H9 (cell line): ENCODE measurements at regions not wholly inside any gene's neighbourhood (a gene's known extent, or its start where the extent isn't known, plus 50 kb on each side); places are given as distances from the start of the nearest gene placed in this dataset.

Experiments used
- DNase-seq: peaks from one replicate; pipeline ENCODE4 v3.0.0-alpha.2; 2017
- H2AFZ ChIP-seq: one replicate; pipeline ENCODE4 v1.6.1; 2013; ENCODE audit warnings: mild to moderate bottlenecking, low read length, control low read depth, moderate library complexity
- H2AK5ac ChIP-seq: 2 replicates; pipeline ENCODE4 v1.6.1; 2013; ENCODE audit warnings: low read length, control low read depth, mixed read lengths; ENCODE audit not compliant: insufficient read length
- H2BK120ac ChIP-seq: one replicate; pipeline ENCODE4 v1.6.1; 2013; ENCODE audit warnings: low read depth, mild to moderate bottlenecking, low read length, control low read depth, inconsistent platforms; ENCODE audit not compliant: poor library complexity, severe bottlenecking
- H2BK12ac ChIP-seq: 2 replicates; pipeline ENCODE4 v1.6.1; 2013; ENCODE audit warnings: low read length, control low read depth, mixed read lengths, low read depth; ENCODE audit not compliant: insufficient read length
- H2BK15ac ChIP-seq: 2 replicates; pipeline ENCODE4 v1.6.1; 2013; ENCODE audit warnings: low read depth, low read length, control low read depth
- H2BK20ac ChIP-seq: one replicate; pipeline ENCODE4 v1.6.1; 2013; ENCODE audit warnings: low read depth, mild to moderate bottlenecking, low read length, control low read depth, inconsistent platforms; ENCODE audit not compliant: poor library complexity, severe bottlenecking
- H2BK5ac ChIP-seq: 2 replicates; pipeline ENCODE4 v1.6.1; 2013; ENCODE audit warnings: low read length, control low read depth, mixed read lengths; ENCODE audit not compliant: insufficient read length
- H3K14ac ChIP-seq: 2 replicates; pipeline ENCODE4 v1.6.1; 2013; ENCODE audit warnings: low read length, control low read depth; ENCODE audit not compliant: insufficient read depth
- H3K18ac ChIP-seq: 2 replicates; pipeline ENCODE4 v1.6.1; 2013; ENCODE audit warnings: low read depth, mild to moderate bottlenecking, mixed read lengths, low read length, control low read depth; ENCODE audit not compliant: insufficient read length
- H3K23ac ChIP-seq: 2 replicates; pipeline ENCODE4 v1.6.1; 2013; ENCODE audit warnings: low read length, control low read depth, mixed read lengths, low read depth; ENCODE audit not compliant: insufficient read length
- H3K23me2 ChIP-seq: 2 replicates; pipeline ENCODE4 v1.6.1; 2013; ENCODE audit warnings: low read depth, mild to moderate bottlenecking, mixed read lengths, low read length, control low read depth; ENCODE audit not compliant: insufficient read length, poor library complexity, severe bottlenecking
- H3K27ac ChIP-seq: 2 replicates; pipeline ENCODE4 v1.5.1; 2013; ENCODE audit warnings: low read length, control low read depth, mixed read lengths, low read depth; ENCODE audit not compliant: insufficient read length
- H3K27me3 ChIP-seq: 2 replicates; pipeline ENCODE4 v1.6.1; 2013; ENCODE audit warnings: low read length, control low read depth, inconsistent platforms; ENCODE audit not compliant: insufficient read depth
- H3K4ac ChIP-seq: 2 replicates; pipeline ENCODE4 v1.6.1; 2013; ENCODE audit warnings: low read depth, mild to moderate bottlenecking, control low read depth, inconsistent platforms, low read length, moderate library complexity
- H3K4me1 ChIP-seq: 2 replicates; pipeline ENCODE4 v1.6.1; 2013; ENCODE audit warnings: low read length, control low read depth, inconsistent platforms; ENCODE audit not compliant: insufficient read depth
- H3K4me2 ChIP-seq: 2 replicates; pipeline ENCODE4 v1.6.1; 2013; ENCODE audit warnings: low read length, control low read depth, mixed read lengths; ENCODE audit not compliant: insufficient read length, insufficient read depth
- H3K56ac ChIP-seq: 2 replicates; pipeline ENCODE4 v1.6.1; 2013; ENCODE audit warnings: low read depth, mild to moderate bottlenecking, mixed read lengths, low read length, control low read depth; ENCODE audit not compliant: insufficient read length
- H3K79me1 ChIP-seq: 2 replicates; pipeline ENCODE4 v1.6.1; 2013; ENCODE audit warnings: low read depth, mild to moderate bottlenecking, moderate library complexity, low read length, control low read depth, inconsistent platforms; ENCODE audit not compliant: insufficient read depth, poor library complexity, severe bottlenecking
- H3K79me2 ChIP-seq: 2 replicates; pipeline ENCODE4 v1.6.1; 2013; ENCODE audit warnings: low read length, control low read depth, inconsistent platforms; ENCODE audit not compliant: insufficient read depth
- H3K9ac ChIP-seq: 2 replicates; pipeline ENCODE4 v1.6.1; 2013; ENCODE audit warnings: low read length, control low read depth, mixed read lengths; ENCODE audit not compliant: insufficient read length; ENCODE audit errors: extremely low read depth
- H3K9me3 ChIP-seq: one replicate; pipeline ENCODE4 v1.6.1; 2013; ENCODE audit warnings: low read depth, low read length, inconsistent platforms; ENCODE audit not compliant: control insufficient read depth
- H3T11ph ChIP-seq: one replicate; pipeline ENCODE4 v1.6.1; 2013; ENCODE audit warnings: mild to moderate bottlenecking, low read length, control low read depth, inconsistent platforms
- H4K20me1 ChIP-seq: one replicate; pipeline ENCODE4 v1.6.1; 2013; ENCODE audit not compliant: control insufficient read depth, insufficient read length, insufficient read depth
- H4K5ac ChIP-seq: 2 replicates; pipeline ENCODE4 v1.6.1; 2013; ENCODE audit warnings: low read depth, mild to moderate bottlenecking, mixed read lengths, low read length, control low read depth; ENCODE audit not compliant: insufficient read length
- H4K8ac ChIP-seq: replicated peaks from 2 replicates; pipeline ENCODE4 v1.6.1; 2013; ENCODE audit warnings: low read length, control low read depth, mixed read lengths, low read depth; ENCODE audit not compliant: insufficient read length
- H4K91ac ChIP-seq: 2 replicates; pipeline ENCODE4 v1.6.1; 2013; ENCODE audit warnings: low read depth, mild to moderate bottlenecking, moderate library complexity, mixed read lengths, low read length, control low read depth; ENCODE audit not compliant: insufficient read length
- H3K27ac Mint-ChIP-seq, 3 experiments: 2 replicates in 2 of 3; 3 replicates in 1 of 3; pipeline ENCODE4 v1.8.0; 2020 to 2021; ENCODE audit warnings: mixed read lengths in 3 of 3, mild to moderate bottlenecking in 1 of 3, moderate library complexity in 1 of 3
- H3K27me3 Mint-ChIP-seq: 2 replicates; pipeline ENCODE4 v1.8.0; 2021; ENCODE audit warnings: low read depth, mild to moderate bottlenecking, moderate library complexity, mixed read lengths
- H3K36me3 Mint-ChIP-seq, 3 experiments: 2 replicates in 2 of 3; 3 replicates in 1 of 3; pipeline ENCODE4 v1.8.0; 2020 to 2021; ENCODE audit warnings: low read depth in 3 of 3, mixed read lengths in 3 of 3; ENCODE audit not compliant: insufficient read depth in 1 of 3
- H3K4me1 Mint-ChIP-seq, 2 experiments: 2 replicates each; pipeline ENCODE4 v1.8.0; 2020; ENCODE audit warnings: mixed read lengths in 2 of 2
- H3K4me3 Mint-ChIP-seq, 2 experiments: 2 replicates in 1 of 2; 3 replicates in 1 of 2; pipeline ENCODE4 v1.8.0; 2020 to 2021; ENCODE audit warnings: mild to moderate bottlenecking in 2 of 2, mixed read lengths in 2 of 2, moderate library complexity in 1 of 2
- H3K9me3 Mint-ChIP-seq, 2 experiments: 2 replicates in 1 of 2; 3 replicates in 1 of 2; pipeline ENCODE4 v1.8.0; 2020; ENCODE audit warnings: mild to moderate bottlenecking in 2 of 2, mixed read lengths in 2 of 2, moderate library complexity in 1 of 2
- WGBS: extraction: QIAGEN DNeasy Blood & Tissue Kit; methylation state at CpG from one replicate; pipeline ENCODE4 v1.1.7; 2013; ENCODE audit warnings: missing lambda C conversion rate, low lambda C conversion rate, mixed read lengths; ENCODE audit not compliant: insufficient read length; ENCODE audit errors: extremely low coverage; 5-methylcytosine and 5-hydroxymethylcytosine counted together
- TF ChIP-seq, protein P1 (sequence below): fragments of 200-600 bp; sonication (generic); conservative IDR thresholded peaks from 3 replicates; pipeline ENCODE4 v1.8.0; 2021; ENCODE audit warnings: antibody characterized with exemption, mild to moderate bottlenecking

GRCh38 chr9:87831159-87831558, 51.5 kb upstream of the SPATA31E1 start:
- DNase-seq, result no peak
- Mint-ChIP-seq H3K27ac (no peak overlapping the region), H3K27me3 (peaks cover 3% of the 10 kb centered on the region), H3K9me3 (no peaks in the 10 kb centered on the region), H3K4me1 (peaks cover 19 to 24% of the 10 kb centered on the region in 2 experiments), H3K36me3 (no peaks in the 10 kb centered on the region), H3K4me3 (no peak overlapping the region)
- Histone ChIP-seq H3K9ac (no peak overlapping the region), H3T11ph (no peak overlapping the region), H2AK5ac (no peak overlapping the region), H3K14ac (no peak overlapping the region), H2BK20ac (no peak overlapping the region), H3K23ac (no peak overlapping the region), H3K18ac (no peak overlapping the region), H2BK15ac (no peak overlapping the region), H3K79me1 (no peaks in the 10 kb centered on the region), H3K4me1 (peaks cover 3% of the 10 kb centered on the region; the same call in 1 of the 2 replicates), H2BK120ac (no peak overlapping the region), H4K20me1 (no peaks in the 10 kb centered on the region), H3K9me3 (no peaks in the 10 kb centered on the region), H4K91ac (no peak overlapping the region), H3K4me2 (no peak overlapping the region), H3K4ac (no peak overlapping the region), H3K23me2 (no peaks in the 10 kb centered on the region), H3K56ac (no peak overlapping the region), H3K27me3 (no peaks in the 10 kb centered on the region), H3K79me2 (no peaks in the 10 kb centered on the region), H3K27ac (no peak overlapping the region), H4K8ac (no peak overlapping the region), H2BK5ac (no peak overlapping the region), H4K5ac (no peak overlapping the region), H2AFZ (no peak overlapping the region), H2BK12ac (no peak overlapping the region)
- WGBS, result no CpG with 5 or more reads among the region's 1 CpG
- TF ChIP-seq, protein P1, sequence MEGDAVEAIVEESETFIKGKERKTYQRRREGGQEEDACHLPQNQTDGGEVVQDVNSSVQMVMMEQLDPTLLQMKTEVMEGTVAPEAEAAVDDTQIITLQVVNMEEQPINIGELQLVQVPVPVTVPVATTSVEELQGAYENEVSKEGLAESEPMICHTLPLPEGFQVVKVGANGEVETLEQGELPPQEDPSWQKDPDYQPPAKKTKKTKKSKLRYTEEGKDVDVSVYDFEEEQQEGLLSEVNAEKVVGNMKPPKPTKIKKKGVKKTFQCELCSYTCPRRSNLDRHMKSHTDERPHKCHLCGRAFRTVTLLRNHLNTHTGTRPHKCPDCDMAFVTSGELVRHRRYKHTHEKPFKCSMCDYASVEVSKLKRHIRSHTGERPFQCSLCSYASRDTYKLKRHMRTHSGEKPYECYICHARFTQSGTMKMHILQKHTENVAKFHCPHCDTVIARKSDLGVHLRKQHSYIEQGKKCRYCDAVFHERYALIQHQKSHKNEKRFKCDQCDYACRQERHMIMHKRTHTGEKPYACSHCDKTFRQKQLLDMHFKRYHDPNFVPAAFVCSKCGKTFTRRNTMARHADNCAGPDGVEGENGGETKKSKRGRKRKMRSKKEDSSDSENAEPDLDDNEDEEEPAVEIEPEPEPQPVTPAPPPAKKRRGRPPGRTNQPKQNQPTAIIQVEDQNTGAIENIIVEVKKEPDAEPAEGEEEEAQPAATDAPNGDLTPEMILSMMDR, result no peak
